K562 (cell line): ENCODE measurements at regions not wholly inside any gene's neighbourhood (a gene's known extent, or its start where the extent isn't known, plus 50 kb on each side); places are given as distances from the start of the nearest gene placed in this dataset.

Experiments
- ATAC-seq: fragments of 200-7000 bp; cut with Tn5 transposase; 3 replicates; pipeline ENCODE4 v1.9.1; 2020; ENCODE audit warnings: moderate library complexity
- BruUV-seq: library from RNA; stranded (reverse); fragments of 400-500 nt; replicated peaks from 2 replicates; lab custom pipeline; 2021; lab: Mats Ljungman, UMichigan
- CTCF ChIA-PET: fragments of 300-600 bp; formaldehyde crosslinking; extraction: SDS; loops from one replicate; lab custom pipeline; 2021; ENCODE audit warnings: low intra/inter-chr PET ratio; lab: Yijun Ruan, JAX
- POLR2A ChIA-PET: fragments of 300-600, 350-650 bp; sonication (Branson Sonifier 250); formaldehyde crosslinking; extraction: SDS; loops from one replicate; lab custom pipeline; 2021; ENCODE audit warnings: antibody characterized with exemption, inconsistent platforms; lab: Yijun Ruan, JAX
- DNase-seq, 4 experiments: peaks; one replicate each; pipeline versions ENCODE4 v3.0.0 to v3.0.0-alpha.2; 2011 to 2018; ENCODE audit warnings: low spot score in 3 of 4, mixed read lengths in 3 of 4; ENCODE audit errors: extremely low read depth in 1 of 4
- FAIRE-seq: peaks from 2 replicates; lab custom pipeline; 2011; peaks lifted over from hg19 to GRCh38; lab: Jason Lieb, UNC
- H2AFZ ChIP-seq: 2 replicates; pipeline ENCODE4 v1.6.0; 2011; ENCODE audit warnings: low read depth, low read length, control low read depth, inconsistent platforms
- H3K27ac ChIP-seq: fragments of 200-600 bp; 3 replicates; pipeline ENCODE4 v1.8.0; 2011; ENCODE audit warnings: low read depth, mild to moderate bottlenecking, control low read depth, inconsistent platforms, low read length, moderate library complexity, mixed read lengths; ENCODE audit errors: extremely low read depth
- H3K27me3 ChIP-seq, 2 experiments: fragments of 300-600 bp in 1 of 2; 2 replicates in 1 of 2; 3 replicates in 1 of 2; pipeline versions ENCODE4 v1.6.0 to v1.8.0; 2011; ENCODE audit warnings: inconsistent platforms in 2 of 2, low read length in 2 of 2, mild to moderate bottlenecking in 1 of 2, mixed read lengths in 1 of 2, moderate library complexity in 1 of 2; ENCODE audit not compliant: control insufficient read depth in 2 of 2, insufficient read depth in 2 of 2
- H3K36me3 ChIP-seq: fragments of 300-600 bp; 3 replicates; pipeline ENCODE4 v1.8.0; 2011; ENCODE audit warnings: mild to moderate bottlenecking, low read length, inconsistent platforms; ENCODE audit not compliant: control insufficient read depth, insufficient read depth
- H3K4me1 ChIP-seq, 2 experiments: fragments of 200-600 bp in 1 of 2; replicated peaks in 1 of 2; 2 replicates in 1 of 2; 3 replicates in 1 of 2; pipeline versions ENCODE4 v1.5.1 to v1.8.0; 2011; ENCODE audit warnings: inconsistent platforms in 2 of 2, low read length in 2 of 2, mild to moderate bottlenecking in 1 of 2, mixed read lengths in 1 of 2, moderate library complexity in 1 of 2; ENCODE audit not compliant: control insufficient read depth in 2 of 2, insufficient read depth in 2 of 2
- H3K4me2 ChIP-seq: 2 replicates; pipeline ENCODE4 v1.6.1; 2011; ENCODE audit warnings: low read length, control low read depth, inconsistent platforms, mixed read lengths; ENCODE audit not compliant: insufficient read depth
- H3K4me3 ChIP-seq: fragments of 200-600 bp; sonication (generic), shearing (Covaris generic); 2 replicates; pipeline ENCODE4 v1.5.1; 2016; ENCODE audit warnings: control low read depth, inconsistent platforms
- H3K79me2 ChIP-seq: fragments of 200-600 bp; 3 replicates; pipeline ENCODE4 v1.8.0; 2011; ENCODE audit warnings: low read length, inconsistent platforms; ENCODE audit not compliant: control insufficient read depth, insufficient read depth
- H3K9ac ChIP-seq, 2 experiments: 2 replicates each; pipeline versions ENCODE4 v1.6.0 to v1.6.1; 2011; ENCODE audit warnings: low read depth in 2 of 2, low read length in 2 of 2, control low read depth in 1 of 2, inconsistent platforms in 1 of 2, mild to moderate bottlenecking in 1 of 2, mixed read lengths in 1 of 2; ENCODE audit not compliant: insufficient read depth in 1 of 2
- H3K9me1 ChIP-seq: one replicate; pipeline ENCODE4 v1.6.0; 2011; ENCODE audit warnings: inconsistent platforms, mild to moderate bottlenecking, low read length, moderate library complexity; ENCODE audit not compliant: control insufficient read depth, insufficient read depth
- H3K9me3 ChIP-seq: replicated peaks from 2 replicates; pipeline ENCODE4 v1.5.1; 2011; ENCODE audit warnings: low read depth, low read length, inconsistent platforms; ENCODE audit not compliant: control insufficient read depth, insufficient read depth
- H4K20me1 ChIP-seq: replicated peaks from 2 replicates; pipeline ENCODE4 v1.6.1; 2011; ENCODE audit warnings: low read length, inconsistent platforms, mixed read lengths; ENCODE audit not compliant: control insufficient read depth, insufficient read depth
- C11orf30 ChIP-seq: fragments of 450-650 bp; IDR thresholded peaks from 2 replicates; pipeline ENCODE4 v1.6.1; 2016; ENCODE audit warnings: low read depth, mild to moderate bottlenecking
- CAMTA2 ChIP-seq: fragments of 250-450 bp; sonication (Bioruptor Pico); conservative IDR thresholded peaks from 2 replicates; pipeline ENCODE4 v1.5.1; 2022
- ELF2 ChIP-seq: fragments of 250-450 bp; sonication (Bioruptor Pico); IDR thresholded peaks from 2 replicates; pipeline ENCODE4 v1.5.0; 2021; ENCODE audit warnings: mild to moderate bottlenecking
- HNRNPK ChIP-seq: fragments of 200-400 bp; formaldehyde crosslinking; IDR thresholded peaks from one replicate; pipeline ENCODE4 v1.6.1; 2018; ENCODE audit warnings: mild to moderate bottlenecking, low read depth, low read length; ENCODE audit not compliant: poor library complexity, severe bottlenecking
- KDM2B ChIP-seq: fragments of 250-450 bp; sonication (Bioruptor Pico); IDR thresholded peaks from 2 replicates; pipeline ENCODE4 v1.8.0; 2021; ENCODE audit warnings: mild to moderate bottlenecking, moderate library complexity
- MAFF ChIP-seq: IDR thresholded peaks from 2 replicates; pipeline ENCODE4 v1.6.1; 2012; ENCODE audit warnings: low read length, improper control_type of control experiment
- MAFG ChIP-seq: fragments of 450-650 bp; conservative IDR thresholded peaks from 2 replicates; pipeline ENCODE4 v1.6.1; 2016; ENCODE audit warnings: missing genetic modification characterization, missing compliant biosample characterization
- MAFK ChIP-seq: IDR thresholded peaks from 2 replicates; pipeline ENCODE4 v1.6.1; 2011; ENCODE audit warnings: low read length, improper control_type of control experiment
- ZNF316 ChIP-seq: fragments of 450-650 bp; IDR thresholded peaks from 2 replicates; pipeline ENCODE4 v1.6.1; 2016
- ZNF77 ChIP-seq: fragments of 250-450 bp; sonication (Bioruptor Pico); IDR thresholded peaks from 2 replicates; pipeline ENCODE4 v1.5.0; 2020
- ZSCAN29 ChIP-seq: fragments of 450-650 bp; IDR thresholded peaks from 2 replicates; pipeline ENCODE4 v1.6.1; 2017
- WGBS: fragments of 100-300 bp; shearing (Covaris generic); methylation state at CpG from one replicate; pipeline ENCODE4 v1.1.6; 2016; ENCODE audit warnings: low coverage, mixed read lengths; ENCODE audit not compliant: insufficient coverage; ENCODE audit errors: missing lambda C conversion rate; 5-methylcytosine and 5-hydroxymethylcytosine counted together
- in situ Hi-C: fragments of 300-500 bp; cut with MboI; formaldehyde crosslinking; loops from 4 replicates; pipeline ENCODE4 v1.15.0; 2018; ENCODE audit warnings: inconsistent platforms, mixed read lengths
- intact Hi-C: fragments of 100-400 bp; cut with micrococcal nuclease; formaldehyde crosslinking; loops from 2 replicates; pipeline ENCODE4 v1.14.2; 2022
- TF ChIP-seq, protein P1 (sequence below): fragments of 250-450 bp; sonication (Bioruptor Pico); IDR thresholded peaks from 2 replicates; pipeline ENCODE4 v1.4.0; 2020; ENCODE audit warnings: mild to moderate bottlenecking

DNA sequence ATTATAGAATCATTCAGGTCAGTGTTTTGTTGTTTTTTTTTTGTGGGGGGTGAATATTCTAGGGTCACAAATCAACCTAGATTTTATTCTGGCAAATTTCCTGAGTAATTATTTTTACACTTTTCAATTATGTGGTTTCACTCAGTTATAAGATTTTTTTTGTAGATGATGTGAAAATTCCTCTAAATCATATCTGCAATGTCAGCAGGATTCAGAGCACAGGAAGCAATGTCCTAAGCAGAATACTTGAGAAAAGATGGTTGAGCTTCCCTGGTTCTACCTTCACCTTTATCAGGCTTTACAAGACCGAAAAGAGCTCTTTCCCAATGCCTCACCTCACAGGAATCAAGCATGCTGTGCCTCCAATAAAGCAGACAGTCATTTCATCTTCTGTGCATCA lies 124.3 kb downstream of the SLC41A2 start:
- no TSS peak for BruUV-seq
- ChIA-PET CTCF (no interaction called here), POLR2A (interaction anchor here (0.9 kb wide), 1 partner anchor 15 kb away, joined by 3 read pairs; no protein-coding TSS in a partner anchor)
- Histone ChIP-seq H3K79me2 (no peaks in the 10 kb centered on the region), H3K27me3 (peaks cover 0 to 2% of the 10 kb centered on the region in 2 experiments; a peak in 2 of 5 replicates), H2AFZ (no peak overlapping the region), H3K27ac (no peak overlapping the region), H3K9ac (no peak overlapping the region), H3K4me2 (no peak overlapping the region), H3K9me1 (no peaks in the 10 kb centered on the region), H3K36me3 (no peaks in the 10 kb centered on the region), H3K4me1 (no peaks in the 10 kb centered on the region), H4K20me1 (no peaks in the 10 kb centered on the region), H3K9me3 (no peaks in the 10 kb centered on the region), H3K4me3 (no peak overlapping the region)
- ATAC-seq (no peak), DNase-seq (no peak), FAIRE-seq (no peak)
- peak; percentile 80 for TF ChIP-seq MAFF
- TF ChIP-seq ZNF316: peak; percentile 87
- peak; percentile 61; the same call in 1 of the 2 replicates for TF ChIP-seq C11orf30
- TF ChIP-seq ZSCAN29: no peak
- TF ChIP-seq ELF2 (CRISPR knock-in tag): no peak
- peak; percentile 83 for TF ChIP-seq MAFK
- peak; percentile 78 for TF ChIP-seq MAFG
- intact Hi-C loops (no loop called here), in situ Hi-C loops (no loop called here)
- WGBS: 0% methylated on average over 1 of the region's 1 CpG

DNA sequence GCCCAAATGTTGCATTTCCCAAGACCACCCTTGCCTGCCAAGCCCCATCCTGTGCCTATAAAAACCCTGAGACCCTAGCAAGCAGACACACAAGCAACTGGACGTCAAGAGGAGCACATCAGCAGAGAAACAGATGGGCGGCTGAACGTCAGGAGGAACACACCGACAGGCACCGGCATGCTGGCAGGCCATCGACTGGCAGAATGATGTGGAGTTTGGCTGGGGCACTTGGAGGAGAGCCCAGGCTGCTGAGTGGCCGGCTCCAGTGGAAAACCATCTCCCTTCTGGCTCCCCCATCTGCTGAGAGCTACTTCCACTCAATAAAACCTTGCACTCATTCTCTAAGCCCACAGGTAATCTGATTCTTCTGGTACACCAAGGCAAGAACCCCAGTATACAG lies 130.1 kb downstream of the SLC41A2 start:
- in situ Hi-C loops: no loop called here
- FAIRE-seq: no peak

More for the DNA sequence above, 130.1 kb downstream of the SLC41A2 start:
- Histone ChIP-seq H2AFZ (no peak overlapping the region), H3K9me3 (peaks cover 2% of the 10 kb centered on the region; the same call in 1 of the 2 replicates), H3K4me3 (no peak overlapping the region), H3K4me2 (no peak overlapping the region), H3K27me3 (peaks cover 0 to 2% of the 10 kb centered on the region in 2 experiments; a peak in 2 of 5 replicates), H4K20me1 (no peaks in the 10 kb centered on the region), H3K79me2 (no peaks in the 10 kb centered on the region), H3K27ac (no peak overlapping the region), H3K4me1 (peaks cover 4 to 6% of the 10 kb centered on the region in 2 experiments; a peak in 4 of 5 replicates), H3K9me1 (no peaks in the 10 kb centered on the region), H3K36me3 (no peaks in the 10 kb centered on the region), H3K9ac (no peak overlapping the region)
- 48% methylated on average over 7 of the region's 7 CpGs for WGBS
- BruUV-seq: no TSS peak
- POLR2A ChIA-PET: no interaction called here
- ATAC-seq (no peak), DNase-seq (no peak)
- intact Hi-C loops: loop anchor here (10.0 kb wide), 4 partner anchors 163 to 373 kb away; partner anchors contain the start of gene CHST11
- CTCF ChIA-PET: no interaction called here
- TF ChIP-seq HNRNPK (no peak), ZNF77 (CRISPR knock-in tag) (no peak), CAMTA2 (CRISPR knock-in tag) (no peak), KDM2B (no peak), MAFK (no peak)
- TF ChIP-seq, protein P1, sequence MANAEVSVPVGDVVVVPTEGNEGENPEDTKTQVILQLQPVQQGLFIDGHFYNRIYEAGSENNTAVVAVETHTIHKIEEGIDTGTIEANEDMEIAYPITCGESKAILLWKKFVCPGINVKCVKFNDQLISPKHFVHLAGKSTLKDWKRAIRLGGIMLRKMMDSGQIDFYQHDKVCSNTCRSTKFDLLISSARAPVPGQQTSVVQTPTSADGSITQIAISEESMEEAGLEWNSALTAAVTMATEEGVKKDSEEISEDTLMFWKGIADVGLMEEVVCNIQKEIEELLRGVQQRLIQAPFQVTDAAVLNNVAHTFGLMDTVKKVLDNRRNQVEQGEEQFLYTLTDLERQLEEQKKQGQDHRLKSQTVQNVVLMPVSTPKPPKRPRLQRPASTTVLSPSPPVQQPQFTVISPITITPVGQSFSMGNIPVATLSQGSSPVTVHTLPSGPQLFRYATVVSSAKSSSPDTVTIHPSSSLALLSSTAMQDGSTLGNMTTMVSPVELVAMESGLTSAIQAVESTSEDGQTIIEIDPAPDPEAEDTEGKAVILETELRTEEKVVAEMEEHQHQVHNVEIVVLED: no peak
